Loucy (cell line): ENCODE measurements at regions not wholly inside any gene's neighbourhood (a gene's known extent, or its start where the extent isn't known, plus 50 kb on each side); places are given as distances from the start of the nearest gene placed in this dataset.
"Not testable (repeated sequence)": the region's sequence is repeated elsewhere in the genome, so short reads cannot be mapped to it uniquely, and the experiment has no call there.

Experiments
- H2AFZ ChIP-seq: fragments of 200-600 bp; sonication (generic); 2 replicates; pipeline ENCODE4 v1.6.0; 2016; ENCODE audit warnings: antibody characterized with exemption, mild to moderate bottlenecking, low read length, moderate library complexity
- H3F3A ChIP-seq: fragments of 200-600 bp; 2 replicates; pipeline ENCODE4 v1.6.0; 2016; ENCODE audit warnings: antibody characterized with exemption, low read depth, mild to moderate bottlenecking
- H3K27me3 ChIP-seq: fragments of 200-600 bp; sonication (generic); 2 replicates; pipeline ENCODE4 v1.6.1; 2014; ENCODE audit warnings: low read length, mild to moderate bottlenecking; ENCODE audit not compliant: insufficient read depth, poor library complexity, severe bottlenecking
- H3K36me3 ChIP-seq: fragments of 200-600 bp; sonication (generic); 2 replicates; pipeline ENCODE4 v1.6.1; 2016; ENCODE audit warnings: low read length; ENCODE audit not compliant: insufficient read depth
- H3K4me1 ChIP-seq: fragments of 200-600 bp; sonication (generic); 2 replicates; pipeline ENCODE4 v1.5.1; 2014; ENCODE audit warnings: low read length, mild to moderate bottlenecking; ENCODE audit not compliant: insufficient read depth, poor library complexity, severe bottlenecking
- H3K4me2 ChIP-seq: fragments of 200-600 bp; sonication (generic); 2 replicates; pipeline ENCODE4 v1.6.0; 2014; ENCODE audit warnings: antibody characterized with exemption, low read length, low read depth, mild to moderate bottlenecking; ENCODE audit not compliant: poor library complexity, severe bottlenecking
- H3K4me3 ChIP-seq: fragments of 200-600 bp; sonication (generic); 2 replicates; pipeline ENCODE4 v1.5.1; 2014; ENCODE audit warnings: low read length, mild to moderate bottlenecking, mixed read lengths; ENCODE audit not compliant: poor library complexity, severe bottlenecking
- H3K79me2 ChIP-seq: fragments of 200-600 bp; sonication (generic); 2 replicates; pipeline ENCODE4 v1.6.1; 2014; ENCODE audit warnings: low read length; ENCODE audit not compliant: insufficient read depth
- H3K9ac ChIP-seq: fragments of 200-600 bp; sonication (generic); 2 replicates; pipeline ENCODE4 v1.6.0; 2014; ENCODE audit warnings: mild to moderate bottlenecking, low read depth, low read length, moderate library complexity; ENCODE audit not compliant: poor library complexity, severe bottlenecking
- H3K9me2 ChIP-seq: fragments of 200-600 bp; sonication (generic); replicated peaks from 2 replicates; pipeline ENCODE4 v1.6.1; 2016; ENCODE audit warnings: low read depth, low read length, mixed read lengths
- H3K9me3 ChIP-seq: fragments of 200-600 bp; sonication (generic); 2 replicates; pipeline ENCODE4 v1.6.1; 2014; ENCODE audit warnings: mild to moderate bottlenecking, antibody characterized with exemption, low read length, low read depth; ENCODE audit not compliant: insufficient read depth
- H4K20me1 ChIP-seq: fragments of 200-600 bp; sonication (generic); 2 replicates; pipeline ENCODE4 v1.6.0; 2014; ENCODE audit warnings: antibody characterized with exemption, low read length, mild to moderate bottlenecking; ENCODE audit not compliant: insufficient read depth, poor library complexity, severe bottlenecking
- CTCF ChIP-seq: fragments of 200-600 bp; sonication (generic); conservative IDR thresholded peaks from 2 replicates; pipeline ENCODE4 v1.5.1; 2014; ENCODE audit warnings: mild to moderate bottlenecking, antibody characterized with exemption, low read length

GRCh38 chr22:16911340-16911739, 86.1 kb upstream of the XKR3 start:
- H3K36me3 ChIP-seq, H3F3A ChIP-seq, H3K27me3 ChIP-seq, H3K9me3 ChIP-seq, H2AFZ ChIP-seq, H4K20me1 ChIP-seq, H3K79me2 ChIP-seq, H3K4me3 ChIP-seq, H3K4me2 ChIP-seq, H3K9me2 ChIP-seq, H3K9ac ChIP-seq: not testable (repeated sequence)
- H3K4me1 ChIP-seq = peaks cover 32% of the 10 kb centered on the region
- TF ChIP-seq CTCF = peak; percentile 39

GRCh38 chr22:16902051-16902450, 76.8 kb upstream of the XKR3 start:
- not testable (repeated sequence) for H4K20me1 ChIP-seq, H3K9me3 ChIP-seq, H2AFZ ChIP-seq, H3K27me3 ChIP-seq, H3K79me2 ChIP-seq, H3K4me2 ChIP-seq, H3F3A ChIP-seq, H3K9me2 ChIP-seq, H3K4me1 ChIP-seq, H3K36me3 ChIP-seq, H3K9ac ChIP-seq, H3K4me3 ChIP-seq

GRCh38 chr22:16901579-16901978, 76.4 kb upstream of the XKR3 start:
- H3F3A ChIP-seq, H2AFZ ChIP-seq, H3K79me2 ChIP-seq, H4K20me1 ChIP-seq, H3K27me3 ChIP-seq, H3K36me3 ChIP-seq, H3K4me1 ChIP-seq, H3K9me2 ChIP-seq, H3K4me3 ChIP-seq, H3K9me3 ChIP-seq, H3K9ac ChIP-seq, H3K4me2 ChIP-seq: not testable (repeated sequence)

GRCh38 chr22:16899358-16899757, 74.1 kb upstream of the XKR3 start:
- not testable (repeated sequence) for H3K79me2 ChIP-seq, H3K4me2 ChIP-seq, H3K27me3 ChIP-seq, H3K9me2 ChIP-seq, H3K9me3 ChIP-seq, H4K20me1 ChIP-seq, H3K9ac ChIP-seq, H3K4me3 ChIP-seq, H2AFZ ChIP-seq, H3K4me1 ChIP-seq, H3K36me3 ChIP-seq, H3F3A ChIP-seq

GRCh38 chr22:16897365-16897764, 72.2 kb upstream of the XKR3 start:
- H3K4me2 ChIP-seq, H4K20me1 ChIP-seq, H3K9me2 ChIP-seq, H2AFZ ChIP-seq, H3K9me3 ChIP-seq, H3K79me2 ChIP-seq, H3K36me3 ChIP-seq, H3K4me3 ChIP-seq, H3K9ac ChIP-seq, H3F3A ChIP-seq, H3K27me3 ChIP-seq, H3K4me1 ChIP-seq: not testable (repeated sequence)
